ENCODE measurements at regions not wholly inside any gene's neighbourhood (a gene's known extent, or its start where the extent isn't known, plus 50 kb on each side); places are given as distances from the start of the nearest gene placed in this dataset.

GRCh38 chr5:82859451-82860140, 217.6 kb downstream of the TMEM167A start:
- H4K20me1 ChIP-seq (ENCODE audit: insufficient read depth, low read length), result no peaks in the 10 kb centered on the region
- H3K36me3 ChIP-seq (ENCODE audit: insufficient read depth, low read length), result no peaks in the 10 kb centered on the region
- no peak for ATAC-seq (ENCODE audit: insufficient read depth, low read depth)
- no peak overlapping the region for H2AFZ ChIP-seq (ENCODE audit: low read depth, low read length)
- H3K27ac ChIP-seq (ENCODE audit: low read length), result no peak overlapping the region
- no peaks in the 10 kb centered on the region; the same call in 1 of the 2 replicates for H3K4me1 ChIP-seq (ENCODE audit: insufficient read depth, low read length)
- TF ChIP-seq CTCF (IDR thresholded peaks at IDR 0.05; ENCODE audit: borderline replicate concordance, extremely low read depth, low read length, poor library complexity, severe bottlenecking) (no peak), EZH2 (IDR thresholded peaks at IDR 0.05; ENCODE audit: borderline replicate concordance, low read depth, low read length, severe bottlenecking) (no peak)
- no peak for DNase-seq
- no peaks in the 10 kb centered on the region for H3K9me3 ChIP-seq (ENCODE audit: insufficient read depth, low read length, severe bottlenecking)
- no peaks in the 10 kb centered on the region for H3K79me2 ChIP-seq (ENCODE audit: insufficient read depth, low read length)
- no peak overlapping the region for H3K4me2 ChIP-seq (ENCODE audit: insufficient read depth, low read length)
- H3K9ac ChIP-seq (ENCODE audit: low read depth, low read length), result no peak overlapping the region
- H3K27me3 ChIP-seq (ENCODE audit: insufficient read depth, low read length, poor library complexity), result no peaks in the 10 kb centered on the region
- H3K4me3 ChIP-seq (ENCODE audit: low read depth in 1 of 2, low read length in 2 of 2), result no peak overlapping the region

GRCh38 chr5:82858151-82859025, 218.8 kb downstream of the TMEM167A start:
- Histone ChIP-seq H3K9ac (ENCODE audit: low read depth, low read length) (no peak overlapping the region), H3K4me3 (ENCODE audit: low read depth in 1 of 2, low read length in 2 of 2) (no peak overlapping the region), H4K20me1 (ENCODE audit: insufficient read depth, low read length) (no peaks in the 10 kb centered on the region), H2AFZ (ENCODE audit: low read depth, low read length) (no peak overlapping the region), H3K4me2 (ENCODE audit: insufficient read depth, low read length) (no peak overlapping the region), H3K36me3 (ENCODE audit: insufficient read depth, low read length) (no peaks in the 10 kb centered on the region), H3K9me3 (ENCODE audit: insufficient read depth, low read length, severe bottlenecking) (no peaks in the 10 kb centered on the region), H3K27ac (ENCODE audit: low read length) (no peak overlapping the region), H3K79me2 (ENCODE audit: insufficient read depth, low read length) (no peaks in the 10 kb centered on the region), H3K27me3 (ENCODE audit: insufficient read depth, low read length, poor library complexity) (no peaks in the 10 kb centered on the region), H3K4me1 (ENCODE audit: insufficient read depth, low read length) (no peaks in the 10 kb centered on the region; the same call in 1 of the 2 replicates)
- no peak for DNase-seq
- ATAC-seq (ENCODE audit: insufficient read depth, low read depth), result no peak
- TF ChIP-seq CTCF (IDR thresholded peaks at IDR 0.05; ENCODE audit: borderline replicate concordance, extremely low read depth, low read length, poor library complexity, severe bottlenecking) (no peak), EZH2 (IDR thresholded peaks at IDR 0.05; ENCODE audit: borderline replicate concordance, low read depth, low read length, severe bottlenecking) (no peak)

GRCh38 chr5:82855893-82856550, 221.2 kb downstream of the TMEM167A start:
- no peaks in the 10 kb centered on the region for H3K79me2 ChIP-seq (ENCODE audit: insufficient read depth, low read length)
- no peak overlapping the region for H3K4me3 ChIP-seq (ENCODE audit: low read depth in 1 of 2, low read length in 2 of 2)
- DNase-seq, result no peak

More at GRCh38 chr5:82855893-82856550, 221.2 kb downstream of the TMEM167A start:
- H2AFZ ChIP-seq (ENCODE audit: low read depth, low read length), result no peak overlapping the region
- no peaks in the 10 kb centered on the region for H3K9me3 ChIP-seq (ENCODE audit: insufficient read depth, low read length, severe bottlenecking)
- H3K27me3 ChIP-seq (ENCODE audit: insufficient read depth, low read length, poor library complexity), result no peaks in the 10 kb centered on the region
- H3K27ac ChIP-seq (ENCODE audit: low read length), result no peak overlapping the region
- H4K20me1 ChIP-seq (ENCODE audit: insufficient read depth, low read length), result no peaks in the 10 kb centered on the region
- no peaks in the 10 kb centered on the region for H3K4me1 ChIP-seq (ENCODE audit: insufficient read depth, low read length)
- no peak overlapping the region for H3K4me2 ChIP-seq (ENCODE audit: insufficient read depth, low read length)
- TF ChIP-seq EZH2 (IDR thresholded peaks at IDR 0.05; ENCODE audit: borderline replicate concordance, low read depth, low read length, severe bottlenecking) (no peak), CTCF (IDR thresholded peaks at IDR 0.05; ENCODE audit: borderline replicate concordance, extremely low read depth, low read length, poor library complexity, severe bottlenecking) (no peak)
- ATAC-seq (ENCODE audit: insufficient read depth, low read depth), result no peak
- no peaks in the 10 kb centered on the region for H3K36me3 ChIP-seq (ENCODE audit: insufficient read depth, low read length)
- H3K9ac ChIP-seq (ENCODE audit: low read depth, low read length), result no peak overlapping the region

All from DND-41 (cell line).